Activated gamma-delta T cell (primary cell): ENCODE measurements at regions not wholly inside any gene's neighbourhood (a gene's known extent, or its start where the extent isn't known, plus 50 kb on each side); places are given as distances from the start of the nearest gene placed in this dataset.
"Not testable (repeated sequence)": the region's sequence is repeated elsewhere in the genome, so short reads cannot be mapped to it uniquely, and the experiment has no call there.

ENCODE experiments used
- DNase-seq: peaks from one replicate; lab custom pipeline; 2025; lab: John Stamatoyannopoulos, UW

DNA sequence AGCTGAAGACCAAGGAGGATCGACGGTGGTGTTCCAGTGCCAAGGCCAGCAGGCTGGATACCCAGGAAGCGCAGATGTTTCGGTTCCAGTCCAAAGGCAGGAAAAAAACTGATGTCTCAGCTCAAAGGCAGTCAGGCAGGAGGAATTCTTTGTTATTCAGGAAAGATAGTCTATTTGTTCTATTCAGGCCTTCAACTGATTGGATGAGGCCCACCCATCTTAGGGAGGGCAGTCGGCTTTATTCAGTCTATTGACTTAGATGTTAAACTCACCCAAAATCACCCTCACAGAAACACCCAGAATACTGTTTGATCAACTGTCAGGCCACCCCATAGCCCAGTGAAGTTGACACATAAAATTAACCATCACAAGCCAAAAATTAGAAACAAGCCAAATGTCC lies 63.9 kb upstream of the SMURF2 start:
- DNase-seq = not testable (repeated sequence)

DNA sequence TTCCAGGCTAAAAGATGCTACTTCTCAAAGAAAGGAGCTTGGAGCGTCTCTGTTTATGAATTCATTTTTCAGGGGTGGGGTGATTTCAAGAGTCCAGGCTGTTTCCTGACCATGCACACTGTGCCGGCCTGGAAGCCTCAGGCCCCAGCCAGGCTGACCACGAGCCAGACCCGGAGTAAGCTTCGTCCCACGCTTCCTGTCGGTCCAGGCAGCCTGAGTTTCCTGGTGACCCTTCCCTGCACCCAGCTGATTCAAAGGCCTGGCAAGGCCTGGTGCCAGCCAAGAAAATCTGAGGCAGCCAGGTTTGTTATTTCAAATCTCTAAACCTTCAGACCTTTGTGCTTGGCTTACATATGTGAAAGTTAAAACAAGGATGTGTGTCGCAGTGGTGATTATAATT lies 62.1 kb upstream of the SMURF2 start:
- not testable (repeated sequence) for DNase-seq

- DNase-seq = no peak
Measured at GRCh38 chr17:64723781-64724180, 61.7 kb upstream of the SMURF2 start.

- DNase-seq = not testable (repeated sequence)
Measured at GRCh38 chr17:64721556-64721955, 59.4 kb upstream of the SMURF2 start.

- DNase-seq = not testable (repeated sequence)
Measured at GRCh38 chr17:64720253-64720652, 58.1 kb upstream of the SMURF2 start.

- not testable (repeated sequence) for DNase-seq
Measured at GRCh38 chr17:64719517-64719916, 57.4 kb upstream of the SMURF2 start.

DNA sequence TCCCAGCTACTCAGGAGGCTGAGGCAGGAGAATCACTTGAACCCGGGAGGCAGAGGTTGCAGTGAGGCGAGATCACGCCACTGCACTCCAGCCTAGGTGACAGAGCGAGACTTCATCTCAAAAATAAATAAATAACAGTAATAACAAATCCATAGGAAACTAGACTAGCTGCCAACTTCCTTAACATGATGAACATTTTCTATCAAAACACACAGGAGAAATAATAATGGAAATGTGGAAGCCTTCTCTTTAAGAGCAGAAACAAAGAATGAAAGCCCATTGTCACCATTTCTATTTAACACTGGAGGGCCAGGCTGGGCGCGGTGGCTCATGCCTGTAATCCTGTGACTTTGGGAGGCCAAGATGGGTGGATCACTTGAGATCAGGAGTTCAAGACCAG lies 56.7 kb upstream of the SMURF2 start:
- DNase-seq = not testable (repeated sequence)

- no peak for DNase-seq
Measured at GRCh38 chr17:64718058-64718457, 56.0 kb upstream of the SMURF2 start.

GRCh38 chr17:64716496-64716895 lies 54.4 kb upstream of the SMURF2 start:
- DNase-seq = not testable (repeated sequence)

DNA sequence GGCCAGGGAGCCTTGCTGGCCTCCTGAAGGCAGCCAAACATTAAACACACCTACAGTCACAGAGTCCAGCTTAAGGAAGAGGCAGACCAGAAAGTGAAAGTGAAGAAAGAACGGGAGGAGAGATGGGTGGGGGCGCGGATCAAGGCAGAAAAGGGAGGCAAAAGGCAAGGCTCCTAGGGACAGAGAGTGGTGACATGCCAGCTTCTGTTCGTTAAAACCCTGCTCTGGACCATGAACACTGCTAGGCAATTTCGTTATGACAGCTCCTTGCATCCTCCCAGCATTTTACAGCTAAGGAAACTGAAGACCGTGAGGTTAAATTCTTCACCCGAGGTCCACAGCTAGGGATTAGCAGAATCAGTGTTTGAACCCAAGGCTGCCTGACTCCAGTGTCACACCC lies 51.7 kb upstream of the SMURF2 start:
- DNase-seq = not testable (repeated sequence)

DNA sequence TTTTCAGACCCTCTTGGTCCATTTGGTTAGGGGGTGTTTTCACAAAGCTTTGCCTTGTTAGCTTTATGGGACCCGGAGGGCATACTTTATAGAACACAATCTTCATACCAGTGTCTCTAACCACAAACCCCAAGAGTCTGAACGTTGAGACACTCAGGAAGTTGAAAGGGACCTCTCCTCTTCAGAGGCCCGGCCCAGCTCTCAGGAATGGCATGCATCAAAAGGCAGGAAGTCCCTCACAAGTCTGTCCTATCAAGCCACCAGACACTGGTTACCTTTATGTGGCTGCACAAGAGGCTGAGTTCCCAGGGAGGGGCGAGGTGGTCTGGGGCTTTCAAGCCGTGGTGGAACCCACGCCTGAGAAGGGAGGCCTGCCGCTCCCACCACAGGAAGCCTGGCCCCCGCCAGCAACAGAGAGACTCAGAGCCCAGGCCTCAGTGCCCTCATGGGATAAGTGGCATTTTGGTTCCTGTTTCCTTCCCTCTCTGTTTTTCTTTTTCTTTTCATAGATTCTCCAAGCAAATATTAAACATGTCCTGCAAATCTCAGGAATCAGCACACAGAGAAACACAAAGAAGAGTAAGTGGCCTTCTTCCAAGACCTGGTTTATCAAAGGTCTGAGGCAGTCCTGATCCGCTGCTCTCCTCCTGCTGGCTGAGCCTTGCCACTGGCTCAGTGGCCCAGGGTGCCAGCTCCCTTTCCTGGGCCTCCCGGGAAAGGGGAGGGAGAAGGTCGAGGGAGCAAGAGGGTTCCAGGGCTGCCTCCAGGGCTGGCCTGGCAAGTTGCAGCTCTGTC lies 50.6 kb upstream of the SMURF2 start:
- peak; percentile 32 for DNase-seq
